ENCODE measurements at regions not wholly inside any gene's neighbourhood (a gene's known extent, or its start where the extent isn't known, plus 50 kb on each side); places are given as distances from the start of the nearest gene placed in this dataset.
"Not testable (repeated sequence)": the region's sequence is repeated elsewhere in the genome, so short reads cannot be mapped to it uniquely, and the experiment has no call there.

DNA sequence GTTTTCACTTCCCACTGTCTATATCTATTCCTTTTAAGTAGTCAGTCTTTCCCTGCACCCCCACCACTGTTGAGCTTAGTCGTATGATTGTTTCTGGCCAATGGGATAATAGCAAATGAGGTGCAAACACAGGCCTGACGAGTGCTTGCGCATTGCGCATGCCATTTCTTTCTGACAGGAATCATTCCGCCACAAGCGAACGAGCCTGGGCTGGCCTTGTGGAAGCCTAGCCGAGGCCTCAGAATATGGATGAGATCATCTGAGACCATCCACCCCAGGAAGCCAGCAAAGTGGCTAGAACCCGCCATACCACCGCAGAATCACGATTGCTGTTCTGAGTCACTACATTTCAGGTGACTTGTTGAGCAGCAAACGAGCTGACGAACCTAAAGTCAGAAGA lies 52.2 kb upstream of the PRL start:
- FAIRE-seq (no peak), DNase-seq (ENCODE audit: insufficient read length, low spot score) (no peak)
- no peak for TF ChIP-seq POLR2A (IDR thresholded peaks at IDR 0.05; ENCODE audit: low read depth, low read length)

DNA sequence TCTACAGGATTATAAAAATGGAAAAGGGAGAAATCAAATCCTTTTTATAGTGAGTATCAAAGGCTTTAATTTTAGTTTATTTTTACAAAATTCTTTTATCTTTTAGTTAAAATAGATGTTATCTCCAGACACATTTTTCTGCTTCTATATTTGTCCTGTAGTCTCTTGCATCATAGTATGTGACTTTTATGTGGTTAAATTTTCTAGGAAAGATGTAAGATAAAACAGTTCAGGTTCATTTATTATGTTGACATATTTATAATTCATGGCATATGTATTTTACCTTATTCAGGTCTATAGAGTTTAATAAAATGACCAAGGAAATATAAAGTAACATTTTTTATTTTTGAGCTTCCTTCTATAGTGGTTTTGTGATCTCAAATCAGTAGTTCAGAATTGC lies 52.7 kb upstream of the PRL start:
- no peak for TF ChIP-seq POLR2A (IDR thresholded peaks at IDR 0.05; ENCODE audit: low read depth, low read length)
- FAIRE-seq (no peak), DNase-seq (ENCODE audit: insufficient read length, low spot score) (no peak)

DNA sequence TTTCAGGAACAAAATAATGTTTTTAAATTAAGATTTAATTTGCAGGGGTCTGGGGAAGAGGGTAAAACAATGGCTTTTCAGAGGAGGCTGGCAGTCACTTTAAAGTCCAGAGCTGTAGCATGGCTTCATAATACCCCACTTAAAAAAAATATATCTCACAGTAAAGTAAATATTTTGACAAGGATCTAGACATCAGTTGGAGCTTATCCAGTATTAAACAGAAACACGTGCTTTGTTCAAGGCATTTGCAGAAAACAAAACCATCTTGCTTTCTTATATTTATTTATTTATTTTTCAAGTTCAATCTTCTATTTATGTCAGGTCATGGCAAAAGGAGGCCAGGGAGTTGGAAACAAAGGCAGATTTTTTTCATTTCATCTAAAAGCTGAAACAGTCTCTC lies 53.3 kb upstream of the PRL start:
- FAIRE-seq (no peak), DNase-seq (ENCODE audit: insufficient read length, low spot score) (no peak)
- no peak for TF ChIP-seq POLR2A (IDR thresholded peaks at IDR 0.05; ENCODE audit: low read depth, low read length)

DNA sequence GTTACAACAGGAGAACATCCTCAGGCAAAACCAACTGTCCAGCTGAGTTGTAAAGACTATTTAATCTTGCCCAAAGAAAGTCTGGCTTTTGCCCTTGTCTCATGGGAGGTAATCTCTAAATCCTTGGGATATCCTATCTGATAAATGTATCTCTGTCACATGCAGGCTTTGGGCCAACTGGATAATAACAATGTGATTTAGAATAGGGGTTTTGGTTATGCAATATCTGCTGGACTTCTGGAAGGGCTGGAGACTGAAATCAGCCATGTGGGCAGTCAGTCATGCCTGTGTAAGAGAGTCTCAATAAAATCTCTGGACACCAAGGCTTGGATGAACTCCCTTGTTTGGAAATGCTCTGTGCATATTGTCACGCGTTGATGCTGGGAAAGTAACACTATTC lies 56.3 kb upstream of the PRL start:
- TF ChIP-seq POLR2A (IDR thresholded peaks at IDR 0.05; ENCODE audit: low read depth, low read length): no peak
- DNase-seq (ENCODE audit: insufficient read length, low spot score) (no peak), FAIRE-seq (no peak)

DNA sequence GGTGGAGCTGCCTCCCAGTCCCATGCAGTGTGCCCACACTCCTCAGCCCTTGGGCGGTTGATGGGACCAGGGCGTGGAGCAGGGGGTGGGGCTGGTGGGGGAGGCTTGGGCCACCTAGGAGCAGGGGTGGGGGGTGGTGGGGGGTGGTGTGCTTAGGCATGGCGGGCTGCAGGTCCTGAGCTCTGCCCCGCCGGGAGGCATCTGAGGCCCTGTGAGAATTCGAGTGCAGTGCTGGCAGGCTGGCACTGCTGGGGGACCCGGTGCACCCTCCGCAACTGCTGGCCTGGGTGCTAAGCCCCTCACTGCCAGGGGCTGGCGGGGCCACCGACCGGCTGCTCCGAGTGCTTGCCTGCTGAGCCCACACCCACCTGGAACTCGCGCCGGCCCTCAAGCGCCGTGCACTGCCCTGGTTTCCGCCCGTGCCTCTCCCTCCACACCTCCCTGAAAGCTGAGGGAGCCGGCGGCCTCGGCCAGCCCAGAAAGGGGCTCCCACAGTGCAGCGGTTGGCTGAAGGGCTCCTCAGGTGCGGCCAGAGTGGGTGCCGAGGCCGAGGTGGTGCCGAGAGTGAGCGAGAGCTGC lies 59.6 kb upstream of the PRL start:
- no peak for TF ChIP-seq POLR2A (IDR thresholded peaks at IDR 0.05; ENCODE audit: low read depth, low read length)
- DNase-seq (ENCODE audit: insufficient read length, low spot score) (no peak), FAIRE-seq (no peak)

DNA sequence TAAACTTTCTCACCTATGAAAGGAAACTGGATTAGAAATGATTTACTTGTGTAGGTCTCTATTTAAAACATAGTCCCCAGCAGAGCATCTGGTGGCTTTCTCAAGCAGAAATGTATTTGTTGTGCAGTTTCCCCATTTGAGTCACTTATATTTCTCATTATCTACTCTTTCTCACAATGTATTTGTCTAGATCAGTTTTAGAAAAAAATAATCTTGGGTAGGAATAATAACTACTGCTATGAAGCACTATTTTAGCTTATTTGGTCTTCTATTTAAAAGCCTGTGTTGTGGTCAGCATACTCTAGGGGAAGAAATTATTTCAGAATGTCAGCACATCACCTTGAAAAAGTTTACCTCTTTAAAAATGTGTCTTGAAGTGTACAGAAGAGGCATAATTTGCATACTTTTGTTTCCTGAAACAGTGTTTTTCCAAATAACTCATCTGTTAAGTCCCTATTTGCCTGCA lies 60.9 kb upstream of the PRL start:
- FAIRE-seq: no peak

DNA sequence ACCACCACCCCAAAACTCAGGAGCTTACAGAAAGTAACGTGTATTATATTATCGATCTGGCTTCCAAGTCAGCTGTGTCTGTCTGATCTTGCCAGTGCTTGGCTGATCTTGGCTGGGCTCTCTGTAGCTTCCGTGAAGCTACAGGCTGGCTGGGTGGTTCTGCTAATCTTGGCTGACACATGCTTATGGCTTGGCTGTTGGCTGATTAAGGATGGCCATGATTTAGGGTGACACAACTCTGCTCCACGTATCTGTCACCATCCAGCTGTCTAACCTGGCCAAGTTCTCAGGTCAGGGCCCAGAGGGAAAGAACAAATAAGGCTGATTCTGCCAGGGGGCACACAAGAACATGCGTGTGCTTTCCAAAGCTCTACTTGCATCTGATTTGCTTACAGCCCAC lies 64.7 kb upstream of the PRL start:
- no peak for TF ChIP-seq POLR2A (IDR thresholded peaks at IDR 0.05; ENCODE audit: low read depth, low read length)
- DNase-seq (ENCODE audit: insufficient read length, low spot score) (no peak), FAIRE-seq (no peak)

More for the DNA sequence above, 60.9 kb upstream of the PRL start:
- TF ChIP-seq POLR2A (IDR thresholded peaks at IDR 0.05; ENCODE audit: low read depth, low read length): no peak
- DNase-seq (ENCODE audit: insufficient read length, low spot score): no peak

DNA sequence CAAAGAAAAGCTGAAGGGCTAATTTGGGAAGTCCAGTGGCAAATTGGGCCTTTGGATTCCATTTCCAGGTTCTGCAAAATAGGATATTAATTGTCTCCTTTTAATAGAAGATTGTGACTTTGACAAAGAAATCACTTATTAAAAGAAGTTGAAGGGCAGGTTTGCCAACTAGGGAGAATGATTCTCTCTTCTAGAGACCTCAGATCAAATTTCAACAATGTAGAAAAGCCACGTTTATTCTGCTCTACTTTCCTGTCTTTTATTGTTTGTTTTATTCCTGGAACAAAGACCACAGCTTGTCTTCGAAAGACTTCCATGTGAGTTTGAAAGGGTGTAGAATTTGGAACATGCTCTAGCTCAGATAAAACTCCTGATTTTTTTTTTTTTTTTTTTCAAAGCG lies 65.5 kb upstream of the PRL start:
- TF ChIP-seq POLR2A (IDR thresholded peaks at IDR 0.05; ENCODE audit: low read depth, low read length): no peak
- DNase-seq (ENCODE audit: insufficient read length, low spot score) (no peak), FAIRE-seq (no peak)

DNA sequence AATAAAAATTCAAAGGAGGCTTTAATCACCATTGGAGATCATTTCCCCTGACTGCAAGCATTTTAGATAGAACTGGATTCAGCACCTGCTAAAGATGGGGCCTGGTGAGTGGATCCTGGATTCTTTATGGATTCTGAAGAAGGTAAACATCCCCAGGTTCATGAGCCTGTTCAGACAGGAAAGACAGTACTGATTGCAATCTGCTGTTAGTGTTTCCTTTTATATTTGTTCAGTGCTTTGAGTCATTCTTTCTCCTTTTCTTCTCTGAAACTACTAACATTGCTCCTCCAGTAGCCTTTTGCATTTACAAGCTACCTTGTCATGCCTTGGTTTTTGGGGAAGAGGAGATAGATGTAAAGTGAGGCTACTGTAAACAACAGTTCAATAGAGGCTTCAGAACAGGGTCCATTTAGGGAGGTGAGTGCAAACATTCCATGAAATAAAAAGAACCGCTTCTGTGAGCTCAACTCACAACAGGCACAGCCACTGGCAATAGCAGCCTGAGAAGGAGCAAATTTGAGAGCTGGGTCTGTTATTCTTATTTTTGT lies 66.4 kb upstream of the PRL start:
- DNase-seq (ENCODE audit: insufficient read length, low spot score) (no peak), FAIRE-seq (no peak)
- no peak for TF ChIP-seq POLR2A (IDR thresholded peaks at IDR 0.05; ENCODE audit: low read depth, low read length)

DNA sequence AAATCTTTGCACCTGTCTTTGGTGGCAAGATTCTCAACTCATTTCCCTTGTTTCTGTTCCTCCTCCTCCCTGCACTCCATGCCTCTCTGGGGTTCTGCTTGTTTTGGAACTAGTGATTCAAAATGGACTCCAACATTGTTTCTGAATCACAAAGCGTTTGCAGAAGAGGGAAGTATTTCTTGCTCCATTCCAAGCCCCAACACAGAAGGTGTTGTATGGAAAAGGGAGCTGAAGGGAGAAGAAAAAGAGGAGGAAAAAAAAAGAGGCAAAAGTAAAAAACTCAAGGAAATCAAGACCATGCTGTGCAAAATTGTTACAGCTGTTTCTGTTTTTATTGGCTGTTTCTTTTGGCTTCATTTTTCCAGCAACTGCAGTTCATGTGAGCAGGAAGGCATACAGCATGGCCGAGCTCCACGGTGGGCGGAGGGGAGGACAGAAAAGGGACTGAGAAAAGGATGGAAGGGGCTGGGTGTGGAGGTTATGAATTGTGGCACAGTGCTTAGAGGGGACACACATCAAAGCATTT lies 66.9 kb upstream of the PRL start:
- no peak for DNase-seq (ENCODE audit: insufficient read length, low spot score)
- TF ChIP-seq POLR2A (IDR thresholded peaks at IDR 0.05; ENCODE audit: low read depth, low read length): no peak
- no peak for FAIRE-seq

DNA sequence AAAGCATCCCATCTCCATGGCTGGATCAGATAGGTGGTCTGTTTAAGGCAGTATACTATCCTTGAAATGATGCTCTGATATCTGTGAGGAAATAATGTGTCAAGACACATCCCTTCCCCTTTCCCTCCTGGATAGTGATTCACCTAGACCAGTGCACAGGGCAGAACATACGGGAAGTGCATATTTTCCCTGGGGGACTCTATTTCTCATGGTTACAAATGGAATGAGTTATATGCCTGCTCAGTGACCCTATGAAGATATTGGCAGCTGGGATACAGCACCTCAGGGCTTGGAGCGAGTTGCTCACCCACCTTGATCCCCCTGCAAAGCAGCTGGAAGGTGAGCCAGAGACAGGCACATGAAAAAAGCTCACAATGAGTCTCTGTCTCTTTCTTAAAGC lies 67.5 kb upstream of the PRL start:
- TF ChIP-seq POLR2A (IDR thresholded peaks at IDR 0.05; ENCODE audit: low read depth, low read length): no peak
- DNase-seq (ENCODE audit: insufficient read length, low spot score) (no peak), FAIRE-seq (no peak)

DNA sequence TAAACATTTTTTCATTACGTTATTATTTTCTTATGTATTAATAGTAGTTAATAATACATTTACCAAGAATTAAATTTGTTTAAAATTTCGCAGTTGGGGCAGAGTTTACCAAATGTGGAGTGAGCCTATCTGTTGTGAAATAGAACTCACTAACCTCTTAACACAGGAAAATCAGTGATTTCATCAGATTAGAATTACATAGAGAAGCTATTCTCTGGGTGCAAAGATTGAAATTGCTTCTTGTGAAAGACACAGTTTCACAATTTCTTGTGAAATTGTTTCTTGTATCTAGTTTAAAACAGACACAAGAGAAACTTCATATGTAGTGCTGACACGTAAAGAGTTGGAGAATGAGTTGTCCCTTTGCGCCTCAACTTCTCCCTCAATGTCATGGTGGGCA lies 69.4 kb upstream of the PRL start:
- DNase-seq (ENCODE audit: insufficient read length, low spot score) (no peak), FAIRE-seq (no peak)
- no peak for TF ChIP-seq POLR2A (IDR thresholded peaks at IDR 0.05; ENCODE audit: low read depth, low read length)

DNA sequence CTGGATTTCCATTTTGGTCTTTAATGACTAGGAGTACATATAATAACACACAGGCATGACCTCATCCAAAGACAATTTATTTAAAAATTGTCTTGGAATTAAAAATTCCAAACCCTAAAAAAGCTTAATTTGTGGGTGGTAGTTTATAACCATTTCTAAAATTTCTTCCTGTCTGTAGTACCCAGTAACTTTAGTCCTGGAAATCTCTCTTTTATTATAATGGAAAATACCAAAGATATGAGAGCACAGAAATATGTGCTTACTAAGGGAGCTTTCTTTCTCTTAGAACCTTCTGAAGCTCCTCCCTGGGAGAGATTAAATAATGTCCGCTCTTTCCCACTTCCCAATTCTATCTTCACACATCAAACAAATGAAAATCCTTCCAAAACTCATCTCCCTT lies 70.5 kb upstream of the PRL start:
- DNase-seq (ENCODE audit: insufficient read length, low spot score): no peak
- TF ChIP-seq POLR2A (IDR thresholded peaks at IDR 0.05; ENCODE audit: low read depth, low read length): no peak
- FAIRE-seq: no peak

DNA sequence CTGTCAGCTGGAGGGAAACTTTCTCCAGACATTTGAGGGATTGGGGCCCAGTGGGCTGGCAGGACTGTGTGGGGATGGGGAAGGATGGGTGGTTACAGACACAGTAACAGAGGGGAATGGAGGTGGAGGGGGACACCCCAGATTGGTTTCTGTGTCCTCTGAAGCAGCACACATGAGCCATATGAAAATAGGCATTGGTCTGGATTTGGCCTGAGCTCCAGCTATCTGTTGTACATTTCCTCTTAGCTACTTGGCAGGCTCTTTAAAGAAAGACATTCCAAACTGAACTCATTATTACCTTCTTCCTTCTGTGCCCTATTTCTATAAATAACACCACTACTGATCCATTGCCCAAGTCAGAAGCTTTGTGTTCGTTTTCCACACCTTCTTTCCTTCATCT lies 72.0 kb upstream of the PRL start:
- FAIRE-seq (no peak), DNase-seq (ENCODE audit: insufficient read length, low spot score) (no peak)
- no peak for TF ChIP-seq POLR2A (IDR thresholded peaks at IDR 0.05; ENCODE audit: low read depth, low read length)

DNA sequence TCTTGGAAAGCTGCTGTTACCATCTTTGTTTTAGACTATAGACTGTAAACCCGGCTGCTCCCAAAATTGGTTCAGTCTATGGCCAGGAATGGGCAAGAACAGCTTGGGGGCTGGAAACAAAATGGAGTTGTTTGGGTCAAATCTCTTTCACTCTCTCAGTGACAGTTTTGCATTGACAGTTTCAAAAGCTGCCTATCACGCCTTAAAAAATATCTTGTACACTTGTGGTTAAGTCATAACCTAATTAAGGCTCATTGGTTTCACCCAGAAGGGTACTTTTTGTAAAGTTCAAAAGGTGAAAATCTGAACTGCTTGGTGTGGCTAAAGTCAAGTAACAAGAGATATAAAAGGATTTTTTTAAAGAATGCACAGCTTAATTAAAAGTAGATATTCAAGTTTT lies 76.1 kb upstream of the PRL start:
- FAIRE-seq (no peak), DNase-seq (ENCODE audit: insufficient read length, low spot score) (no peak)
- no peak for TF ChIP-seq POLR2A (IDR thresholded peaks at IDR 0.05; ENCODE audit: low read depth, low read length)

DNA sequence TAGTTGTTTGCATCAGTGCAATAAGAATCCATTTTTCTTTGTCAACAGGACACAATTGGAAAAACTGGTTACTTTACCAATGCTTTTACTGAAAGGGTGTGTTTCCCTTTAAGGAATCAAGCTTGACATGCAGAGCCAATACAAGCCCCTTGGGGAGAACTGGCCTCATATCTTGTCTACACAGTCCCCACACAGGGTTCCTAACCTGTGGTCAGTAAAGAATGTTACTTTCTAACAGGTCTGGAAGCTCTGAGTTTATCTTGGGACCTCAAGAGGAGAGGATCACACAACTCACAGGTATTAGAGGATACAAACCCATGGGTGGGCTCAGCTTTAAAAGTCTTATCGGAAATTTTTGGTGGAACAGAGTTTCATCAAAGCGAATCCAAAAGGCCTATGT lies 78.1 kb upstream of the PRL start:
- DNase-seq (ENCODE audit: insufficient read length, low spot score); FAIRE-seq: not testable (repeated sequence)

DNA sequence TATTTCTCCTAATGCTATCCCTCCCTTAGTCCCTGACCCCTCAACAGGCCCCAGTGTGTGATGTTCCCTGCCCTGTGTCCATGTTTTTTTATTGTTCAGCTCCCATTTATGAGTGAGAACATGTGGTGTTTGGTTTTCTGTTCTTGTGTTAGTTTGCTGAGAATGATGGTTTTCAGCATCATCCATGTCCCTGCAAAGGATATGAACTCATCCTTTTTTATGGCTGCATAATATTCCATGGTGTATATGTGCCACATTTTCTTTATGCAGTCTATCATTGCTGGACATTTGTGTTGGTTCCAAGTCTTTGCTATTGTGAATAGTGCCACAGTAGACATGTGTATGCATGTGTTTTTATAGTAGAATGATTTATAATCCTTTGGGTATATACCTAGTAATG lies 79.5 kb upstream of the PRL start:
- DNase-seq (ENCODE audit: insufficient read length, low spot score); FAIRE-seq: not testable (repeated sequence)

DNA sequence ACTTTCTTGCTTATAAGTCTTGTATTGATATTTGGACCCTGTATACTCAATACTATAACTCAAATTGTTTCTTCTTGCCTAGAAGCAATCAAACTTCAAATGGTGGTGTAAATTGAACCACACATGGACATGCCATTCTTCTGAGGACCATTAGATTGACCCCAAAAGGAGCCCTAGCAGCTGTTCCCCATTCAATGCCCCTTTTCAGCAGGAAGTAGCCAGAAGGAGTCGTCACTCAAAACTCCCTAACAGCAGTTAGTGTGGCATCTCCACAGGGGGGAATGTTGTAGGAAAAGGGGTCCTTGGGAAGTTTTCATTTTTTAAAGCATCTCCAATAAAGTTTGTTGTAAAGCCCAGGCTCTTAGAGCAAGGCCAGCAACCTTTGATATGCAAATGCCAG lies 81.7 kb upstream of the PRL start:
- not testable (repeated sequence) for DNase-seq (ENCODE audit: insufficient read length, low spot score); FAIRE-seq

Data from H54 (cell line).